ENCODE measurements at regions not wholly inside any gene's neighbourhood (a gene's known extent, or its start where the extent isn't known, plus 50 kb on each side); places are given as distances from the start of the nearest gene placed in this dataset.

GRCh38 chr9:110115826-110116542, 92.0 kb downstream of the C9orf152 start:
- H3K27ac ChIP-seq, result no peak overlapping the region

GRCh38 chr9:110116543-110116885, 91.4 kb downstream of the C9orf152 start:
- TF ChIP-seq ZFX (IDR thresholded peaks at IDR 0.05) (no peak), CTCF (conservative IDR thresholded peaks at IDR 0.05) (no peak)
- no peak overlapping the region for H3K27ac ChIP-seq

More at GRCh38 chr9:110115826-110116542, 92.0 kb downstream of the C9orf152 start:
- TF ChIP-seq CTCF (conservative IDR thresholded peaks at IDR 0.05), result no peak
- no peak for TF ChIP-seq ZFX (IDR thresholded peaks at IDR 0.05)

- H3K27ac ChIP-seq, result no peak overlapping the region
These were observed 86.8 kb downstream of the C9orf152 start for GRCh38 chr9:110121170-110121569.

GRCh38 chr9:110123341-110124095, 84.4 kb downstream of the C9orf152 start:
- TF ChIP-seq ZFX (IDR thresholded peaks at IDR 0.05) (no peak), CTCF (conservative IDR thresholded peaks at IDR 0.05) (no peak)
- H3K27ac ChIP-seq, result no peak overlapping the region

More at GRCh38 chr9:110121170-110121569, 86.8 kb downstream of the C9orf152 start:
- no peak for TF ChIP-seq ZFX (IDR thresholded peaks at IDR 0.05)
- no peak for TF ChIP-seq CTCF (conservative IDR thresholded peaks at IDR 0.05)

- H3K27ac ChIP-seq, result no peak overlapping the region
- TF ChIP-seq CTCF (conservative IDR thresholded peaks at IDR 0.05) (no peak), ZFX (IDR thresholded peaks at IDR 0.05) (no peak)
These were observed 83.5 kb downstream of the C9orf152 start for GRCh38 chr9:110124439-110124838.

GRCh38 chr9:110125207-110125751, 82.7 kb downstream of the C9orf152 start:
- TF ChIP-seq ZFX (IDR thresholded peaks at IDR 0.05) (no peak), CTCF (conservative IDR thresholded peaks at IDR 0.05) (no peak)
- H3K27ac ChIP-seq, result no peak overlapping the region

GRCh38 chr9:110125763-110126351, 82.1 kb downstream of the C9orf152 start:
- TF ChIP-seq CTCF (conservative IDR thresholded peaks at IDR 0.05) (no peak), ZFX (IDR thresholded peaks at IDR 0.05) (no peak)
- H3K27ac ChIP-seq, result no peak overlapping the region
